GM19328 (cell line): ENCODE measurements at regions not wholly inside any gene's neighbourhood (a gene's known extent, or its start where the extent isn't known, plus 50 kb on each side); places are given as distances from the start of the nearest gene placed in this dataset.
"Not testable (repeated sequence)": the region's sequence is repeated elsewhere in the genome, so short reads cannot be mapped to it uniquely, and the experiment has no call there.

Experiments
- ATAC-seq: cut with Tn5 transposase; IDR thresholded peaks from one replicate; pipeline ENCODE4 v1.9.1; 2021; ENCODE audit warnings: mild to moderate bottlenecking, moderate library complexity; ENCODE audit not compliant: unreplicated experiment

GRCh38 chr6:159642995-159643394 is 50.0 kb downstream of the SOD2 start:
- no peak for ATAC-seq

- ATAC-seq, result no peak
Observed at GRCh38 chr6:159642481-159642880, 50.6 kb downstream of the SOD2 start.

GRCh38 chr6:159640722-159641482 is 52.1 kb downstream of the SOD2 start:
- ATAC-seq, result no peak

- ATAC-seq, result no peak
Observed at GRCh38 chr6:159640322-159640721, 52.7 kb downstream of the SOD2 start.

- no peak for ATAC-seq
Observed at GRCh38 chr6:159639721-159640120, 53.3 kb downstream of the SOD2 start.

- ATAC-seq, result no peak
Observed at GRCh38 chr6:159633196-159633595, 59.8 kb downstream of the SOD2 start.

- ATAC-seq, result no peak
Observed at GRCh38 chr6:159631886-159632285, 61.2 kb downstream of the SOD2 start.

- ATAC-seq, result no peak
Observed at GRCh38 chr6:159627939-159628338, 65.1 kb downstream of the SOD2 start.

- ATAC-seq, result not testable (repeated sequence)
Observed at GRCh38 chr6:159626506-159626905, 66.5 kb downstream of the SOD2 start.

GRCh38 chr6:159623156-159623555 is 69.9 kb downstream of the SOD2 start:
- ATAC-seq, result no peak

GRCh38 chr6:159620947-159621346 is 72.1 kb downstream of the SOD2 start:
- ATAC-seq, result no peak

- no peak for ATAC-seq
Observed at GRCh38 chr6:159617444-159617843, 75.6 kb downstream of the SOD2 start.

GRCh38 chr6:159616456-159616855 is 76.6 kb downstream of the SOD2 start:
- ATAC-seq, result no peak

- ATAC-seq, result no peak
Observed at GRCh38 chr6:159615918-159616317, 77.1 kb downstream of the SOD2 start.

- ATAC-seq, result no peak
Observed at GRCh38 chr6:159610881-159611280, 82.2 kb downstream of the SOD2 start.

GRCh38 chr6:159609652-159610178 is 83.3 kb downstream of the SOD2 start:
- ATAC-seq, result no peak

- no peak for ATAC-seq
Observed at GRCh38 chr6:159608961-159609651, 83.9 kb downstream of the SOD2 start.

- no peak for ATAC-seq
Observed at GRCh38 chr6:159606786-159607185, 86.3 kb downstream of the SOD2 start.

GRCh38 chr6:159604443-159604956 is 88.5 kb downstream of the SOD2 start:
- ATAC-seq, result no peak

- ATAC-seq, result no peak
Observed at GRCh38 chr6:159602431-159603041, 90.5 kb downstream of the SOD2 start.

GRCh38 chr6:159601211-159601610 is 91.8 kb downstream of the SOD2 start:
- no peak for ATAC-seq

- no peak for ATAC-seq
Observed at GRCh38 chr6:159595173-159595572, 97.9 kb downstream of the SOD2 start.
